BLaER1 treated with 17β-estradiol and CSF1 and Interleukin-3, amounts not matched to agents 10 nM and 100 nM (cell line): ENCODE measurements at regions not wholly inside any gene's neighbourhood (a gene's known extent, or its start where the extent isn't known, plus 50 kb on each side); places are given as distances from the start of the nearest gene placed in this dataset.

ENCODE experiments used
- H3K27ac ChIP-seq, 11 experiments: shearing (Covaris generic); formaldehyde crosslinking; 2 replicates each; pipeline ENCODE4 v1.8.1; 2022
- H3K27me3 ChIP-seq, 11 experiments: shearing (Covaris generic); formaldehyde crosslinking; 2 replicates each; pipeline ENCODE4 v1.8.1; 2022
- H3K36me3 ChIP-seq, 11 experiments: shearing (Covaris generic); formaldehyde crosslinking; 2 replicates each; pipeline ENCODE4 v1.8.1; 2022
- H3K4me1 ChIP-seq, 10 experiments: shearing (Covaris generic); formaldehyde crosslinking; 2 replicates each; pipeline ENCODE4 v1.8.1; 2022
- H3K4me2 ChIP-seq, 11 experiments: shearing (Covaris generic); formaldehyde crosslinking; 2 replicates each; pipeline ENCODE4 v1.8.1; 2022
- H3K4me3 ChIP-seq, 10 experiments: shearing (Covaris generic); formaldehyde crosslinking; 2 replicates each; pipeline ENCODE4 v1.8.1; 2022
- H3K9ac ChIP-seq, 11 experiments: shearing (Covaris generic); formaldehyde crosslinking; 2 replicates each; pipeline ENCODE4 v1.8.1; 2022
- H3K9me3 ChIP-seq, 11 experiments: shearing (Covaris generic); formaldehyde crosslinking; replicated peaks in 1 of 11; 2 replicates each; pipeline ENCODE4 v1.8.1; 2022
- H4K20me1 ChIP-seq, 11 experiments: shearing (Covaris generic); formaldehyde crosslinking; 2 replicates each; pipeline ENCODE4 v1.8.1; 2022
- Cebpa-rat ChIP-seq, 11 experiments: shearing (Covaris generic); IDR thresholded peaks; 2 replicates each; pipeline ENCODE4 v1.8.1; 2022

GRCh38 chr6:156627524-156627923 is 149.7 kb upstream of the ARID1B start:
- no peak overlapping the region for H3K4me2 ChIP-seq
- no peak overlapping the region for H3K27ac ChIP-seq
- no peaks in the 10 kb centered on the region for H3K36me3 ChIP-seq
- no peaks in the 10 kb centered on the region for H3K27me3 ChIP-seq
- no peak for TF ChIP-seq Cebpa-rat (IDR thresholded peaks at IDR 0.05)
- H3K4me3 ChIP-seq: no peak overlapping the region
- no peak overlapping the region for H3K9ac ChIP-seq
- no peaks in the 10 kb centered on the region for H3K4me1 ChIP-seq
- no peaks in the 10 kb centered on the region; a peak in 1 of 22 replicates for H3K9me3 ChIP-seq
- no peaks in the 10 kb centered on the region for H4K20me1 ChIP-seq

GRCh38 chr6:156622185-156622584 is 155.0 kb upstream of the ARID1B start:
- no peaks in the 10 kb centered on the region for H3K9me3 ChIP-seq
- H3K4me3 ChIP-seq: no peak overlapping the region
- H3K27ac ChIP-seq: no peak overlapping the region
- H3K4me1 ChIP-seq: no peaks in the 10 kb centered on the region
- no peaks in the 10 kb centered on the region for H4K20me1 ChIP-seq
- H3K27me3 ChIP-seq: no peaks in the 10 kb centered on the region
- H3K36me3 ChIP-seq: no peaks in the 10 kb centered on the region
- H3K4me2 ChIP-seq: no peak overlapping the region
- TF ChIP-seq Cebpa-rat (IDR thresholded peaks at IDR 0.05): no peak
- H3K9ac ChIP-seq: no peak overlapping the region

GRCh38 chr6:156620331-156620730 is 156.8 kb upstream of the ARID1B start:
- Histone ChIP-seq H3K9ac (no peak overlapping the region), H4K20me1 (no peaks in the 10 kb centered on the region), H3K4me1 (no peaks in the 10 kb centered on the region), H3K4me2 (no peak overlapping the region), H3K36me3 (no peaks in the 10 kb centered on the region), H3K4me3 (no peak overlapping the region), H3K9me3 (no peaks in the 10 kb centered on the region), H3K27me3 (no peaks in the 10 kb centered on the region), H3K27ac (no peak overlapping the region)
- TF ChIP-seq Cebpa-rat (IDR thresholded peaks at IDR 0.05): no peak

GRCh38 chr6:156618600-156619205 is 158.5 kb upstream of the ARID1B start:
- H3K27me3 ChIP-seq: no peaks in the 10 kb centered on the region
- H3K9me3 ChIP-seq: peaks cover 4 to 16% (median 14%) of the 10 kb centered on the region in 11 experiments
- TF ChIP-seq Cebpa-rat (IDR thresholded peaks at IDR 0.05): no peak
- no peak overlapping the region for H3K9ac ChIP-seq
- H4K20me1 ChIP-seq: no peaks in the 10 kb centered on the region
- no peak overlapping the region for H3K27ac ChIP-seq
- no peak overlapping the region for H3K4me3 ChIP-seq
- H3K4me2 ChIP-seq: no peak overlapping the region
- peaks cover 0 to 3% (median 0%) of the 10 kb centered on the region in 11 experiments; a peak in 1 of 22 replicates for H3K36me3 ChIP-seq
- no peaks in the 10 kb centered on the region for H3K4me1 ChIP-seq

- TF ChIP-seq Cebpa-rat (IDR thresholded peaks at IDR 0.05): no peak
Measured at GRCh38 chr6:156617941-156618340, 159.2 kb upstream of the ARID1B start.

GRCh38 chr6:156617376-156617775 is 159.8 kb upstream of the ARID1B start:
- TF ChIP-seq Cebpa-rat (IDR thresholded peaks at IDR 0.05): no peak

More at GRCh38 chr6:156617941-156618340, 159.2 kb upstream of the ARID1B start:
- no peaks in the 10 kb centered on the region for H4K20me1 ChIP-seq
- H3K4me2 ChIP-seq: no peak overlapping the region
- no peaks in the 10 kb centered on the region for H3K4me1 ChIP-seq
- no peaks in the 10 kb centered on the region for H3K27me3 ChIP-seq
- H3K9me3 ChIP-seq: peaks cover 12 to 23% (median 22%) of the 10 kb centered on the region in 11 experiments
- H3K9ac ChIP-seq: no peak overlapping the region
- peaks cover 0 to 7% (median 0%) of the 10 kb centered on the region in 11 experiments; a peak in 1 of 22 replicates for H3K36me3 ChIP-seq
- H3K4me3 ChIP-seq: no peak overlapping the region
- no peak overlapping the region for H3K27ac ChIP-seq

GRCh38 chr6:156616495-156616894 is 160.7 kb upstream of the ARID1B start:
- Histone ChIP-seq H4K20me1 (no peaks in the 10 kb centered on the region), H3K27me3 (no peaks in the 10 kb centered on the region), H3K9ac (no peak overlapping the region), H3K36me3 (peaks cover 0 to 7% (median 0%) of the 10 kb centered on the region in 11 experiments; a peak in 1 of 22 replicates), H3K27ac (no peak overlapping the region), H3K4me2 (no peak overlapping the region), H3K9me3 (peaks cover 27 to 37% (median 35%) of the 10 kb centered on the region in 11 experiments), H3K4me1 (no peaks in the 10 kb centered on the region), H3K4me3 (no peak overlapping the region)
- TF ChIP-seq Cebpa-rat (IDR thresholded peaks at IDR 0.05): no peak

More at GRCh38 chr6:156617376-156617775, 159.8 kb upstream of the ARID1B start:
- Histone ChIP-seq H4K20me1 (no peaks in the 10 kb centered on the region), H3K4me2 (no peak overlapping the region), H3K4me1 (no peaks in the 10 kb centered on the region), H3K9ac (no peak overlapping the region), H3K36me3 (peaks cover 0 to 7% (median 0%) of the 10 kb centered on the region in 11 experiments; a peak in 1 of 22 replicates), H3K9me3 (peaks cover 18 to 29% (median 27%) of the 10 kb centered on the region in 11 experiments), H3K27me3 (no peaks in the 10 kb centered on the region), H3K4me3 (no peak overlapping the region), H3K27ac (no peak overlapping the region)

- Histone ChIP-seq H3K27me3 (no peaks in the 10 kb centered on the region), H3K4me1 (no peaks in the 10 kb centered on the region), H4K20me1 (no peaks in the 10 kb centered on the region), H3K27ac (no peak overlapping the region), H3K9me3 (peaks cover 33 to 45% (median 42%) of the 10 kb centered on the region in 11 experiments), H3K4me2 (no peak overlapping the region), H3K9ac (no peak overlapping the region), H3K36me3 (peaks cover 0 to 7% (median 0%) of the 10 kb centered on the region in 11 experiments; a peak in 1 of 22 replicates), H3K4me3 (no peak overlapping the region; a peak in 1 of 20 replicates)
- TF ChIP-seq Cebpa-rat (IDR thresholded peaks at IDR 0.05): no peak
Measured at GRCh38 chr6:156613996-156614395, 163.2 kb upstream of the ARID1B start.

- Histone ChIP-seq H3K4me3 (no peak overlapping the region), H3K4me2 (no peak overlapping the region), H3K4me1 (no peaks in the 10 kb centered on the region), H3K9ac (no peak overlapping the region), H4K20me1 (no peaks in the 10 kb centered on the region), H3K27me3 (no peaks in the 10 kb centered on the region), H3K9me3 (peaks cover 33 to 45% (median 42%) of the 10 kb centered on the region in 11 experiments), H3K27ac (no peak overlapping the region), H3K36me3 (peaks cover 0 to 7% (median 0%) of the 10 kb centered on the region in 11 experiments; a peak in 1 of 22 replicates)
- TF ChIP-seq Cebpa-rat (IDR thresholded peaks at IDR 0.05): no peak
Measured at GRCh38 chr6:156612361-156612760, 164.8 kb upstream of the ARID1B start.

GRCh38 chr6:156602066-156602385 is 175.2 kb upstream of the ARID1B start:
- no peak for TF ChIP-seq Cebpa-rat (IDR thresholded peaks at IDR 0.05)
- no peak overlapping the region for H3K9ac ChIP-seq
- H4K20me1 ChIP-seq: no peaks in the 10 kb centered on the region
- H3K4me1 ChIP-seq: no peaks in the 10 kb centered on the region
- H3K9me3 ChIP-seq: peaks cover 9 to 16% (median 15%) of the 10 kb centered on the region in 11 experiments; a peak in 20 of 22 replicates
- H3K27me3 ChIP-seq: no peaks in the 10 kb centered on the region
- H3K4me2 ChIP-seq: no peak overlapping the region
- no peak overlapping the region for H3K27ac ChIP-seq
- H3K36me3 ChIP-seq: no peaks in the 10 kb centered on the region
- no peak overlapping the region for H3K4me3 ChIP-seq
